Caco-2 (cell line): ENCODE measurements at regions not wholly inside any gene's neighbourhood (a gene's known extent, or its start where the extent isn't known, plus 50 kb on each side); places are given as distances from the start of the nearest gene placed in this dataset.

Experiments used
- BruUV-seq: library from RNA; stranded (reverse); fragments of 400-500 nt; replicated peaks from 2 replicates; lab custom pipeline; 2021; lab: Mats Ljungman, UMichigan
- CTCF ChIA-PET: fragments of 300-600 bp; sonication (Branson Sonifier 250); formaldehyde crosslinking; loops from one replicate; lab custom pipeline; 2022; ENCODE audit warnings: antibody characterized with exemption; lab: Charles Lee
- POLR2A ChIA-PET: fragments of 300-600 bp; sonication (Branson Sonifier 250); formaldehyde crosslinking; loops from one replicate; lab custom pipeline; 2022; ENCODE audit warnings: antibody characterized with exemption; lab: Charles Lee
- DNase-seq, 2 experiments: peaks; one replicate each; pipeline versions ENCODE4 v3.0.0 to v3.0.0-alpha.2; 2020 to 2022
- H3K27me3 ChIP-seq: replicated peaks from 2 replicates; pipeline ENCODE4 v1.6.0; 2011; ENCODE audit warnings: low read length; ENCODE audit not compliant: control insufficient read depth, insufficient read depth
- H3K36me3 ChIP-seq: 2 replicates; pipeline ENCODE4 v1.5.1; 2011; ENCODE audit warnings: low read length; ENCODE audit not compliant: control insufficient read depth, insufficient read depth
- H3K4me1 ChIP-seq: fragments of 250-450 bp; sonication (Bioruptor Pico); 2 replicates; pipeline ENCODE4 v1.5.1; 2020; ENCODE audit warnings: mild to moderate bottlenecking
- H3K4me3 ChIP-seq: 2 replicates; pipeline ENCODE4 v1.5.1; 2011; ENCODE audit warnings: low read depth, mild to moderate bottlenecking, control low read depth, low read length
- H3K9me3 ChIP-seq: fragments of 250-450 bp; sonication (Bioruptor Pico); 2 replicates; pipeline ENCODE4 v1.5.1; 2020; ENCODE audit warnings: mild to moderate bottlenecking, moderate library complexity
- H3K27ac Mint-ChIP-seq: one replicate; pipeline ENCODE4 v1.8.0; 2022; ENCODE audit warnings: mixed read lengths; ENCODE audit not compliant: unreplicated experiment
- H3K27me3 Mint-ChIP-seq: one replicate; pipeline ENCODE4 v1.8.0; 2022; ENCODE audit warnings: mixed read lengths; ENCODE audit not compliant: insufficient read depth, unreplicated experiment
- H3K36me3 Mint-ChIP-seq: one replicate; pipeline ENCODE4 v1.8.0; 2022; ENCODE audit warnings: mild to moderate bottlenecking, mixed read lengths; ENCODE audit not compliant: insufficient read depth, unreplicated experiment
- H3K4me1 Mint-ChIP-seq: one replicate; pipeline ENCODE4 v1.8.0; 2022; ENCODE audit warnings: low read depth, mixed read lengths; ENCODE audit not compliant: unreplicated experiment
- H3K4me3 Mint-ChIP-seq: one replicate; pipeline ENCODE4 v1.8.0; 2022; ENCODE audit warnings: mild to moderate bottlenecking, moderate library complexity, mixed read lengths; ENCODE audit not compliant: unreplicated experiment
- H3K9me3 Mint-ChIP-seq: one replicate; pipeline ENCODE4 v1.8.0; 2022; ENCODE audit warnings: mixed read lengths; ENCODE audit not compliant: unreplicated experiment
- intact Hi-C: fragments of 100-400 bp; cut with micrococcal nuclease; formaldehyde crosslinking; loops from one replicate; pipeline ENCODE4 v1.10.0; 2022; ENCODE audit not compliant: unreplicated experiment
- TF ChIP-seq, protein P1 (sequence below), 2 experiments: fragments of 200-600 bp in 1 of 2; IDR thresholded peaks; 1 replicate in 1 of 2; 2 replicates in 1 of 2; pipeline versions ENCODE4 v1.5.1 to v1.8.0; 2011 to 2022; ENCODE audit warnings: antibody characterized with exemption in 1 of 2, control low read depth in 1 of 2, inconsistent platforms in 1 of 2, low read depth in 1 of 2, low read length in 1 of 2, mild to moderate bottlenecking in 1 of 2, moderate library complexity in 1 of 2; ENCODE audit not compliant: insufficient read depth in 1 of 2, severe bottlenecking in 1 of 2, unreplicated experiment in 1 of 2

DNA sequence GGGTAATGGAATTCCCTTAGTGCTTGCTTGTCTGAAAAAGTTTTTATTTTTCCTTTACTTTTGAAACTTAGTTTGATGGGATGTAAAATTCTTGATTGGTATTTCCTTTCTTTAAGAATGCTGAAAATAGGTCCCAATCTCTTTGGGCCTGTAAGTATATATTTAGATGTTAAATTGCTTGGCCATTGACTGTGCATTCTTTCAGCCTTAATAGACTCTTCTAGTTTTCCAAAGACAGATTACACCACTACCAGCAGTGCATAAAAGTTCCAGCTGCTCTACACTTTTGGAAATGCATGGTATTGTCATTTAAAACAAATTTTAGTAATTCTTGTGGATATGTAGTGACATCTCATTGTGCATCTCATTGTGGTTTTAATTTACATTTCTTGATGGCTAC lies 464.8 kb upstream of the USP24 start:
- no TSS peak for BruUV-seq
- no peak overlapping the region for H3K27ac Mint-ChIP-seq
- TF ChIP-seq, protein P1, sequence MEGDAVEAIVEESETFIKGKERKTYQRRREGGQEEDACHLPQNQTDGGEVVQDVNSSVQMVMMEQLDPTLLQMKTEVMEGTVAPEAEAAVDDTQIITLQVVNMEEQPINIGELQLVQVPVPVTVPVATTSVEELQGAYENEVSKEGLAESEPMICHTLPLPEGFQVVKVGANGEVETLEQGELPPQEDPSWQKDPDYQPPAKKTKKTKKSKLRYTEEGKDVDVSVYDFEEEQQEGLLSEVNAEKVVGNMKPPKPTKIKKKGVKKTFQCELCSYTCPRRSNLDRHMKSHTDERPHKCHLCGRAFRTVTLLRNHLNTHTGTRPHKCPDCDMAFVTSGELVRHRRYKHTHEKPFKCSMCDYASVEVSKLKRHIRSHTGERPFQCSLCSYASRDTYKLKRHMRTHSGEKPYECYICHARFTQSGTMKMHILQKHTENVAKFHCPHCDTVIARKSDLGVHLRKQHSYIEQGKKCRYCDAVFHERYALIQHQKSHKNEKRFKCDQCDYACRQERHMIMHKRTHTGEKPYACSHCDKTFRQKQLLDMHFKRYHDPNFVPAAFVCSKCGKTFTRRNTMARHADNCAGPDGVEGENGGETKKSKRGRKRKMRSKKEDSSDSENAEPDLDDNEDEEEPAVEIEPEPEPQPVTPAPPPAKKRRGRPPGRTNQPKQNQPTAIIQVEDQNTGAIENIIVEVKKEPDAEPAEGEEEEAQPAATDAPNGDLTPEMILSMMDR (IDR thresholded peaks at IDR 0.05; ENCODE audit: insufficient read depth in 1 of 2, low read depth in 1 of 2, low read length in 1 of 2, severe bottlenecking in 1 of 2, unreplicated experiment in 1 of 2): no peak
- Histone ChIP-seq H3K36me3 (no peaks in the 10 kb centered on the region), H3K4me1 (no peaks in the 10 kb centered on the region), H3K4me3 (no peak overlapping the region), H3K27me3 (no peaks in the 10 kb centered on the region), H3K9me3 (no peaks in the 10 kb centered on the region)
- intact Hi-C loops: no loop called here
- no peaks in the 10 kb centered on the region for H3K4me1 Mint-ChIP-seq
- POLR2A ChIA-PET: no interaction called here
- H3K36me3 Mint-ChIP-seq: no peaks in the 10 kb centered on the region
- H3K9me3 Mint-ChIP-seq: no peaks in the 10 kb centered on the region
- DNase-seq: no peak
- no peak overlapping the region for H3K4me3 Mint-ChIP-seq
- no peaks in the 10 kb centered on the region for H3K27me3 Mint-ChIP-seq
- CTCF ChIA-PET: no interaction called here

DNA sequence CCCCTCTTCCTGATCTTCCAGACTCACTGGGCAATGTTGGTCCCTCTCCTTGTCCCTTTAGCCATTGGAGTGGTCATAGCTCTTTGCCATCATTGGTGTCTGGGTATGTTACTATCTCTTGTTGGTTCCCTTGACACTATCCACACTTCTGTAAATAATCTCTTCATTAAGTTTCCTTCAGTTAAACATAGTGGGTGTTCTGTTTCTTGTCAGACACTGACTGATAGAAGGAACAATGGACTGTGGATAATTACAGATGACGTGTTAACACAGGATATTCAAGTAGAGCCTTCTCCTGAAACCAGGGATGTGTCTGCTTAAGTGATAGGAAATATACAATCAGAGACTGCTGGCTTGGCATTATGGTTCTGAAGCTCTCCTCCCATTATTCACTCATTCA lies 458.3 kb upstream of the USP24 start:
- H3K36me3 ChIP-seq: no peaks in the 10 kb centered on the region
- H3K4me3 ChIP-seq: no peak overlapping the region
- no peaks in the 10 kb centered on the region for H3K27me3 ChIP-seq
- no TSS peak for BruUV-seq
- Mint-ChIP-seq H3K36me3 (no peaks in the 10 kb centered on the region), H3K4me3 (no peak overlapping the region), H3K27me3 (no peaks in the 10 kb centered on the region), H3K4me1 (no peaks in the 10 kb centered on the region), H3K9me3 (no peaks in the 10 kb centered on the region), H3K27ac (no peak overlapping the region)
- ChIA-PET CTCF (no interaction called here), POLR2A (no interaction called here)
- intact Hi-C loops: no loop called here
- TF ChIP-seq, protein P1 (IDR thresholded peaks at IDR 0.05; ENCODE audit: insufficient read depth in 1 of 2, low read depth in 1 of 2, low read length in 1 of 2, severe bottlenecking in 1 of 2, unreplicated experiment in 1 of 2): no peak
- no peaks in the 10 kb centered on the region for H3K4me1 ChIP-seq
- no peak for DNase-seq
- no peaks in the 10 kb centered on the region for H3K9me3 ChIP-seq

DNA sequence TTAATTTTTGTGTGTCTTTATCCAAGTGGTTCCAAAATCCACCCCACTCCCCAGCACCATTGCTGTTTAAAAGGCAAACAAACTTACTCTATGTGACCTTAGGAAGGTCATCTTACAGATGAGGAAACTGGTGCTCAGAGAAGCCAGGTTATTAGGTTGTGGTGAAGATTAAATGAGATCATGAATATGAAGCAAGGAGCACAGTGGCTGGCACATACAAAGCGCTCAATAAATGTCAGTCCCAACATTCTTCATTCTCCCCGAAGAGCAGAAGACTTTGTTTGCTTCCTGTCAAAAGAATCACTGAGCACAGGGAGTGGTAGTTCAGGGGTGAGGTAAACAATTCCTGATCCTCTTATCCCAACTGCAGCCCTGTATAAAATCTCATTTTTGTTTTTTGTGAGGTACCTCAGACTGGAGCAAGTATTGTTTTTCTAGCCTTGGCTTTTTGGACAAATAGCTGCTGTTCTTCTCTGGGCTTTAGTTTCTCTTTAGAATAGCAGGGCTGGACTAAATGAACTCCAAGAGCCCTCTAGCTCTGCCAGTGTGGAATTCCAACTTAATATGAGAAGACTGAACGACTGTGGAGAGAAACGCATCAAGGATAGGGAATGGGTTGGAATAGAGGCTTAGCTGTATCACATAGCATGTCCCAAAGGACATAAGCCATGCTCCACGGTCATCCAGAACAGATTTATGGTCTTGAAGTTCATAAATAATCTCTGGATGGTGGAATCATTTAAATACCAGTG lies 455.3 kb upstream of the USP24 start:
- Histone ChIP-seq H3K4me1 (no peaks in the 10 kb centered on the region), H3K27me3 (no peaks in the 10 kb centered on the region), H3K4me3 (no peak overlapping the region), H3K36me3 (no peaks in the 10 kb centered on the region), H3K9me3 (no peaks in the 10 kb centered on the region)
- CTCF ChIA-PET: no interaction called here
- no TSS peak for BruUV-seq
- H3K9me3 Mint-ChIP-seq: no peaks in the 10 kb centered on the region
- no peaks in the 10 kb centered on the region for H3K36me3 Mint-ChIP-seq
- POLR2A ChIA-PET: no interaction called here
- H3K4me3 Mint-ChIP-seq: no peak overlapping the region
- intact Hi-C loops: no loop called here
- no peak for DNase-seq
- TF ChIP-seq, protein P1 (IDR thresholded peaks at IDR 0.05; ENCODE audit: insufficient read depth in 1 of 2, low read depth in 1 of 2, low read length in 1 of 2, severe bottlenecking in 1 of 2, unreplicated experiment in 1 of 2): no peak
- H3K27ac Mint-ChIP-seq: no peak overlapping the region
- no peaks in the 10 kb centered on the region for H3K27me3 Mint-ChIP-seq
- H3K4me1 Mint-ChIP-seq: no peaks in the 10 kb centered on the region
